HepG2 (cell line): ENCODE measurements at regions not wholly inside any gene's neighbourhood (a gene's known extent, or its start where the extent isn't known, plus 50 kb on each side); places are given as distances from the start of the nearest gene placed in this dataset.

Experiments used
- CHD4 ChIP-seq: fragments of 200-600 bp; sonication (generic); IDR thresholded peaks from 2 replicates; pipeline ENCODE4 v1.7.0; 2017; ENCODE audit warnings: mild to moderate bottlenecking, low read length, borderline replicate concordance
- ETV5 ChIP-seq: IDR thresholded peaks from 2 replicates; pipeline ENCODE4 v1.6.1; 2018; ENCODE audit warnings: missing biosample characterization, missing genetic modification reagents, inconsistent platforms, borderline replicate concordance
- TEAD2 ChIP-seq: sonication (generic); formaldehyde crosslinking; IDR thresholded peaks from 2 replicates; pipeline ENCODE4 v1.9.0; 2021; ENCODE audit warnings: missing genetic modification reagents
- ZNF547 ChIP-seq: sonication (generic); formaldehyde crosslinking; IDR thresholded peaks from 2 replicates; pipeline ENCODE4 v1.5.1; 2020; ENCODE audit warnings: mild to moderate bottlenecking, missing genetic modification reagents

DNA sequence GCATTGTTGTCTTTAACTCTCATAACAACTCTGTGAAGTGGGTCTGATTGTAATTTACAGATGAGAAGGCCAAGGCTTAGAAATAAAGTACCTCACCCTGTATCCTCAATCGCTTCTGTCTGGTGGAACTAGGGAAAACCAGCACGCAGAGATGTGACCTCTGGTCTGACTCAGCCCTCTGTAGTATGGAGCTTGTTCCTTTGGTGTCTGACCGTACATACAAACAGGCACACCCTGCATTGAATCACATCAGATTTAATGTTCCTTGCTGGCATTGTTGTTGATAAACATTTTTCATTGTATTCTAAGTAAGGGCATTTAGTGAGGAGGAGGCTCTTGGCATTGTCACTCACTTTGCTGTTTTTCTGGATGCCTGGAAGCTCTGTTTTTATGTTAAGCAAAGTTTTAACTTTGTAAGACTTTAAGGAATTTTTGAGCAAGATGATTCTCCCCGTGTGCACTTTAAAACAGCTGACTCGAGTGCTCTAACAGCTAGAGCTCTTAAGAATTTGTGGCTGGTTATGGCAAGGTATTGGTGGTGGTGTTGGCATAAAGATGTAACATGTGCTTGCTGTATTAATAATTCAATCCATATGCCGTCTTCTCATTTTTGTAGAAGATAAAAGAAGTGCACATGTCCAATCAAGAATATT lies 89.0 kb upstream of the SPATA13 start:
- TF ChIP-seq CHD4 (no peak), ZNF547 (no peak), ETV5 (no peak), TEAD2 (CRISPR knock-in tag) (no peak)
